ENCODE measurements at regions not wholly inside any gene's neighbourhood (a gene's known extent, or its start where the extent isn't known, plus 50 kb on each side); places are given as distances from the start of the nearest gene placed in this dataset.

- WGBS (ENCODE audit: low lambda C conversion rate, missing lambda C conversion rate), result 64% methylated on average over 1 of the region's 1 CpG
- H3K27me3 ChIP-seq, result no peaks in the 10 kb centered on the region
- H3K9me3 ChIP-seq (ENCODE audit: low read depth), result no peaks in the 10 kb centered on the region
- DNase-seq (ENCODE audit: low spot score), result no peak
- H3K9me2 ChIP-seq (replicated peaks; ENCODE audit: insufficient read depth), result no peaks in the 10 kb centered on the region
- peaks cover 63% of the 10 kb centered on the region for H3K4me1 ChIP-seq (ENCODE audit: insufficient read depth)
- no peak overlapping the region for H3K4me3 ChIP-seq
- no peak overlapping the region for H2AFZ ChIP-seq
- H3K79me2 ChIP-seq, result no peaks in the 10 kb centered on the region
- TF ChIP-seq EZH2phosphoT487 (IDR thresholded peaks at IDR 0.05; ENCODE audit: low read depth, severe bottlenecking, unreplicated experiment) (no peak), CTCF (IDR thresholded peaks at IDR 0.05; ENCODE audit: poor library complexity) (no peak), EZH2 (IDR thresholded peaks at IDR 0.05; ENCODE audit: borderline replicate concordance) (no peak)
- no peaks in the 10 kb centered on the region for H4K20me1 ChIP-seq (ENCODE audit: insufficient read depth, poor library complexity, severe bottlenecking)
- H3K4me2 ChIP-seq, result peak overlapping the region; percentile 18
- peak overlapping the region; percentile 83 for H3K27ac ChIP-seq
- no peaks in the 10 kb centered on the region for H3K36me3 ChIP-seq (replicated peaks; ENCODE audit: insufficient read depth, low read depth)
These were observed 567.3 kb upstream of the KLF4 start for GRCh38 chr9:108056805-108057386.

GRCh38 chr9:108056084-108056804 lies 566.7 kb upstream of the KLF4 start:
- no peak for DNase-seq (ENCODE audit: low spot score)
- 80% methylated on average over 6 of the region's 6 CpGs for WGBS (ENCODE audit: low lambda C conversion rate, missing lambda C conversion rate)
- no peaks in the 10 kb centered on the region for H3K9me2 ChIP-seq (replicated peaks; ENCODE audit: insufficient read depth)
- H3K36me3 ChIP-seq (replicated peaks; ENCODE audit: insufficient read depth, low read depth), result no peaks in the 10 kb centered on the region
- H3K27me3 ChIP-seq, result no peaks in the 10 kb centered on the region
- no peaks in the 10 kb centered on the region for H3K79me2 ChIP-seq
- H3K4me3 ChIP-seq, result no peak overlapping the region
- no peak overlapping the region for H3K4me2 ChIP-seq
- H3K9me3 ChIP-seq (ENCODE audit: low read depth), result no peaks in the 10 kb centered on the region
- H3K4me1 ChIP-seq (ENCODE audit: insufficient read depth), result peaks cover 63% of the 10 kb centered on the region
- no peaks in the 10 kb centered on the region for H4K20me1 ChIP-seq (ENCODE audit: insufficient read depth, poor library complexity, severe bottlenecking)
- no peak overlapping the region for H2AFZ ChIP-seq
- TF ChIP-seq EZH2phosphoT487 (IDR thresholded peaks at IDR 0.05; ENCODE audit: low read depth, severe bottlenecking, unreplicated experiment) (no peak), CTCF (IDR thresholded peaks at IDR 0.05; ENCODE audit: poor library complexity) (no peak), EZH2 (IDR thresholded peaks at IDR 0.05; ENCODE audit: borderline replicate concordance) (no peak)
- peak overlapping the region; percentile 83 for H3K27ac ChIP-seq

- H3K79me2 ChIP-seq, result no peaks in the 10 kb centered on the region
These were observed 564.6 kb upstream of the KLF4 start for GRCh38 chr9:108054131-108054630.

More at GRCh38 chr9:108054131-108054630, 564.6 kb upstream of the KLF4 start:
- no peaks in the 10 kb centered on the region for H4K20me1 ChIP-seq (ENCODE audit: insufficient read depth, poor library complexity, severe bottlenecking)
- H3K36me3 ChIP-seq (replicated peaks; ENCODE audit: insufficient read depth, low read depth), result no peaks in the 10 kb centered on the region
- H3K4me1 ChIP-seq (ENCODE audit: insufficient read depth), result peaks cover 74% of the 10 kb centered on the region
- H3K4me3 ChIP-seq, result no peak overlapping the region
- TF ChIP-seq CTCF (IDR thresholded peaks at IDR 0.05; ENCODE audit: poor library complexity) (no peak), EZH2 (IDR thresholded peaks at IDR 0.05; ENCODE audit: borderline replicate concordance) (no peak)
- H2AFZ ChIP-seq, result no peak overlapping the region
- H3K27me3 ChIP-seq, result no peaks in the 10 kb centered on the region
- 72% methylated on average over 3 of the region's 3 CpGs for WGBS (ENCODE audit: low lambda C conversion rate, missing lambda C conversion rate)
- no peaks in the 10 kb centered on the region for H3K9me2 ChIP-seq (replicated peaks; ENCODE audit: insufficient read depth)
- DNase-seq (ENCODE audit: low spot score), result no peak
- peak overlapping the region; percentile 83 for H3K27ac ChIP-seq
- H3K9me3 ChIP-seq (ENCODE audit: low read depth), result no peaks in the 10 kb centered on the region
- peak overlapping the region; percentile 59 for H3K4me2 ChIP-seq
